A673 (cell line): ENCODE measurements at regions not wholly inside any gene's neighbourhood (a gene's known extent, or its start where the extent isn't known, plus 50 kb on each side); places are given as distances from the start of the nearest gene placed in this dataset.

ENCODE experiments used
- BruUV-seq: library from RNA; stranded (reverse); fragments of 400-500 nt; replicated peaks from 2 replicates; lab custom pipeline; 2021; lab: Mats Ljungman, UMichigan
- CTCF ChIA-PET: fragments of 300-600 bp; sonication (Branson Sonifier 250); formaldehyde crosslinking; loops from one replicate; lab custom pipeline; 2022; ENCODE audit warnings: antibody characterized with exemption; lab: Charles Lee
- POLR2A ChIA-PET: fragments of 300-600 bp; sonication (Branson Sonifier 250); formaldehyde crosslinking; loops from one replicate; lab custom pipeline; 2022; ENCODE audit warnings: antibody characterized with exemption; ENCODE audit not compliant: low non-redundant PET; lab: Charles Lee
- DNase-seq: peaks from one replicate; pipeline ENCODE4 v3.0.0-alpha.2; 2015; ENCODE audit warnings: low spot score
- H3K27ac ChIP-seq: fragments of 200-600 bp; sonication (generic); 2 replicates; pipeline ENCODE4 v1.5.1; 2016; ENCODE audit warnings: mixed run types, low read depth, mild to moderate bottlenecking, mixed read lengths, antibody characterized with exemption, low read length; ENCODE audit not compliant: poor library complexity, severe bottlenecking
- H3K27me3 ChIP-seq: fragments of 200-600 bp; sonication (generic); replicated peaks from 2 replicates; pipeline ENCODE4 v1.6.1; 2017; ENCODE audit warnings: mixed run types, low read depth, mild to moderate bottlenecking, mixed read lengths, antibody characterized with exemption, low read length; ENCODE audit not compliant: insufficient read depth, poor library complexity
- H3K36me3 ChIP-seq: fragments of 200-600 bp; sonication (generic); 2 replicates; pipeline ENCODE4 v1.6.1; 2016; ENCODE audit warnings: mixed run types, mild to moderate bottlenecking, mixed read lengths, antibody characterized with exemption, low read length; ENCODE audit not compliant: insufficient read depth, poor library complexity, severe bottlenecking
- H3K4me1 ChIP-seq: fragments of 200-600 bp; sonication (generic); 2 replicates; pipeline ENCODE4 v1.6.1; 2017; ENCODE audit warnings: mixed run types, mild to moderate bottlenecking, mixed read lengths, antibody characterized with exemption, low read length; ENCODE audit not compliant: insufficient read depth, poor library complexity, severe bottlenecking
- H3K4me3 ChIP-seq: fragments of 200-600 bp; sonication (generic); 2 replicates; pipeline ENCODE4 v1.5.1; 2016; ENCODE audit warnings: low read depth, mixed run types, mild to moderate bottlenecking, mixed read lengths, low read length; ENCODE audit not compliant: poor library complexity, severe bottlenecking
- H3K9me3 ChIP-seq: fragments of 200-600 bp; sonication (generic); 2 replicates; pipeline ENCODE4 v1.6.1; 2016; ENCODE audit warnings: mixed run types, low read depth, mild to moderate bottlenecking, mixed read lengths, antibody characterized with exemption, low read length; ENCODE audit not compliant: poor library complexity, severe bottlenecking
- CTCF ChIP-seq: fragments of 300-800, 200-600 bp; sonication (generic); conservative IDR thresholded peaks from 2 replicates; pipeline ENCODE4 v1.5.1; 2017; ENCODE audit warnings: low read depth, mild to moderate bottlenecking, antibody characterized with exemption, low read length, moderate library complexity, mixed read lengths
- EZH2 ChIP-seq: fragments of 200-600 bp; sonication (generic); IDR thresholded peaks from 2 replicates; pipeline ENCODE4 v1.6.1; 2017; ENCODE audit warnings: borderline replicate concordance, low read depth, mild to moderate bottlenecking, mixed read lengths, antibody characterized with exemption, low read length; ENCODE audit not compliant: poor library complexity, severe bottlenecking
- intact Hi-C: fragments of 100-400 bp; cut with micrococcal nuclease; formaldehyde crosslinking; loops from one replicate; pipeline ENCODE4 v1.10.0; 2022; ENCODE audit not compliant: unreplicated experiment

DNA sequence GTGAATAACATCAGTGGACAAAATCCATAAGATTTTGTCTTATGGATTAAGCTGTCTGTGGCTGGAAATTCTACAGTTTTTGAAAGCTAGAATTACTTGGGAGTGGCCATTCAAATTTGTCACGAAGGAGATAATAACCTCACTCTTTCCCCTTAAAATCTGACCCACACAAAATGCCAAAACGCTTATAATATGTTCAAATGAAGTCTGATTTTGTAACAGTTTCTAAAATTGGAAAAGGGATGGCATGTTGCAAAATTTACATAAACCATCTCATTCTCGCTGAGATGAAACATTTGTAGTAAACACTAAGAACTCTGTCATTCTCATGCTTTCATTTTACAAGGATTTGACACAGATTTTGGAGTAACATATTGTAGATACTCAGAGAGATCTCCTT, 112.7 kb downstream of the GJA1 start:
- no peaks in the 10 kb centered on the region for H3K9me3 ChIP-seq
- ChIA-PET CTCF (no interaction called here), POLR2A (no interaction called here)
- no peak for DNase-seq
- H3K36me3 ChIP-seq: no peaks in the 10 kb centered on the region
- H3K27me3 ChIP-seq: no peaks in the 10 kb centered on the region
- H3K4me1 ChIP-seq: peaks cover 6% of the 10 kb centered on the region
- BruUV-seq: no TSS peak
- TF ChIP-seq CTCF (no peak), EZH2 (no peak)
- no peak overlapping the region for H3K4me3 ChIP-seq
- intact Hi-C loops: no loop called here
- no peak overlapping the region for H3K27ac ChIP-seq

DNA sequence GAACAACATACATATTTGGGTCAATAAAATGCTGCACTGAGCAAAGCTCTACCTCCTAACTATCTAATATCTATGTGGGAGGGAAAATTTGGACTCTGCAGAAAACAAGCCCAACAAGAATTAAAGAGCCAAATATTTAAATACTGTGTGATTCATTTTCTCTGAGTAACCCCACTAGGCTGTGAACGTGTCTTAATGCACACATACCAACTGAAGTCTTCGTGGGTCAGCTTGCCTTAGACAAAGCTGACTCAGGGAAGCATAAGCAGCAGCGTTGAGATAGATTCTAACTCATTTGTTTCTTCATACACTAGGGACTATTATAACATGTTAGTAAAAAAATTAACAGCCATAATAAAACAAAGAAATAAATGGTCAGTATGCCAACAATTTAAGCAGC, 114.3 kb downstream of the GJA1 start:
- POLR2A ChIA-PET: no interaction called here
- BruUV-seq: no TSS peak
- Histone ChIP-seq H3K9me3 (no peaks in the 10 kb centered on the region), H3K36me3 (no peaks in the 10 kb centered on the region), H3K27me3 (no peaks in the 10 kb centered on the region), H3K4me1 (peaks cover 6% of the 10 kb centered on the region), H3K27ac (no peak overlapping the region), H3K4me3 (no peak overlapping the region)
- DNase-seq: no peak
- CTCF ChIA-PET: no interaction called here
- TF ChIP-seq EZH2: no peak
- TF ChIP-seq CTCF: no peak
- intact Hi-C loops: loop anchor here (10.0 kb wide), 1 partner anchor 485 kb away; no protein-coding TSS in a partner anchor

DNA sequence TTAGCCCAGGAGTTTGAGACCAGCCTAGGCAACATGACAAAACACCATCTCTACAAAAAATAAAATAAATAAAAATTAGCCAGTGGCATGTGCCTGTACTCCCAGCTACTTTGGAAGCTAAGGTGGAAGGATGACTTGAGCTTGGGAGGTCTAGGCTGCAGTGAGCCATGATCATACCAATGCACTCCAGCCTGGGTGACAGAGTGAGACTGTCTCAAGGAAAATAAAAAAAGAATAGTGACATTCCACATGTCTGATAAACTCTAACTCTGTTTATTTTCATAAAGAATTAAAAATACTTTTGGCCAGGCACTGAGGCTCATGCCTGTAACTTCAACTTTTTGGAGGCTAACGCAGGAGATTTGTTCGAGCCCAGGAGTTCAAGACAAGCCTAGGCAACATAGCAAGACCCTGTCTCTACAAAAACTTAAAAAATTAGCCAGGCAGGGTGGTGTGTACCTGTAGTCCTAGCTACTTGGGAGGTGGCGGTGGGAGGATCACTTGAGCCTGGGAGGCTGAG, 115.1 kb downstream of the GJA1 start:
- Histone ChIP-seq H3K4me1 (peaks cover 6% of the 10 kb centered on the region), H3K4me3 (no peak overlapping the region), H3K27me3 (no peaks in the 10 kb centered on the region), H3K36me3 (no peaks in the 10 kb centered on the region), H3K9me3 (no peaks in the 10 kb centered on the region), H3K27ac (no peak overlapping the region)
- DNase-seq: no peak
- intact Hi-C loops: loop anchor here (10.0 kb wide), 1 partner anchor 484 kb away; no protein-coding TSS in a partner anchor
- ChIA-PET CTCF (no interaction called here), POLR2A (no interaction called here)
- BruUV-seq: no TSS peak
- TF ChIP-seq CTCF (no peak), EZH2 (no peak)
